ENCODE measurements at regions not wholly inside any gene's neighbourhood (a gene's known extent, or its start where the extent isn't known, plus 50 kb on each side); places are given as distances from the start of the nearest gene placed in this dataset.

DNA sequence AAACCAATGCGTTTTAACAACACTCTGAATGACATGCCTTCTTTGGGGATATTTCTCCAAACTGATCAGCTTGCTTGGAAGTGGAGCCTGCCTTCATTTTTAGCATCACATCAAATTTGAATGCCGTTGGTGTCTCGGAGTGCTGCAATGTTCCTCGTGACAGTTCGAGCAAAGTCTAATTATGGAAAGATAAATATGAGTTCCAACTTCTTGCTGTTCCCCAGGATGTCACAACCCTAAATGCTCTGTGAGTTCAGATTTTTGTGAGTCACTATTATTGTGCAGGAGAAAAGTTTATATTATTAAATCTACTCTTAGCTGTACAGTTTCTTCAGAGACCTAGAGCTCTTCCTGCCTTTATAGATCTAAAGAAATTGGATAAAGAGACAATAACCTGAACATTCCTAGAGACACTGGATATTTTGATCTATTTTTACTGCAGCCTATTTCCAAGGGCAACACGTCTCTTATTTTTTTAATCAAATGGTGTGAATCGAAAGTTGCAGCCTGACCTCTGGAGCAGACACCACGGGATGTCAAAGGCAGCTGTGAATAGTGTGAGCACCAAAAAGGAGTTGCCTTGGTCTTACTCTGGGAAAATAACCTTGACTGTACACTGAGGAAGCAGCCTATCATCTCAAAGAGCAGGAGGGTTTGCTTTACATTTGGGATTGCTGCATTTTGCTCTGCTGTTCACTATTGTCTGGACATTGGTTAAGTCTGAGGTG lies 330.1 kb downstream of the TDRD15 start:
- no peaks in the 10 kb centered on the region for H3K27me3 ChIP-seq (ENCODE audit: insufficient read depth, low read length)
- H2AFZ ChIP-seq (ENCODE audit: low read depth, low read length, poor library complexity, severe bottlenecking): no peak overlapping the region
- ChIA-PET POLR2A (no interaction called here), CTCF (no interaction called here), RAD21 (ENCODE audit: low non-redundant PET in 1 of 2, low total read pairs in 2 of 2, uncharacterized antibody in 2 of 2, unreplicated experiment in 2 of 2) (no interaction called here)
- H3K36me3 ChIP-seq (ENCODE audit: control insufficient read depth in 1 of 2, insufficient read depth in 2 of 2, low read length in 2 of 2): no peaks in the 10 kb centered on the region; a peak in 1 of 4 replicates
- DNase-seq (ENCODE audit: low read depth, low spot score): no peak
- H3K9ac ChIP-seq (ENCODE audit: low read length): no peak overlapping the region
- H3K4me3 ChIP-seq (replicated peaks in 1 of 2; ENCODE audit: low read depth in 1 of 2, low read length in 2 of 2): no peak overlapping the region
- BruUV-seq (replicated peaks): no TSS peak
- no peaks in the 10 kb centered on the region for H3K79me2 ChIP-seq (ENCODE audit: insufficient read depth, low read length)
- no peaks in the 10 kb centered on the region for H4K20me1 ChIP-seq (ENCODE audit: insufficient read depth)
- H3K27ac ChIP-seq (ENCODE audit: low read depth, low read length): no peak overlapping the region
- TF ChIP-seq ELF1 (IDR thresholded peaks at IDR 0.05; ENCODE audit: borderline replicate concordance, low read depth): no peak
- TF ChIP-seq EGR1 (IDR thresholded peaks at IDR 0.05; ENCODE audit: low read depth): no peak
- no peak for TF ChIP-seq MAX (IDR thresholded peaks at IDR 0.05)
- TF ChIP-seq JUND (IDR thresholded peaks at IDR 0.05): no peak
- TF ChIP-seq FOSL1 (IDR thresholded peaks at IDR 0.05; ENCODE audit: low read depth): no peak
- no peak for TF ChIP-seq SIN3A (IDR thresholded peaks at IDR 0.05; ENCODE audit: low read depth)
- no peak for TF ChIP-seq ZNF274 (IDR thresholded peaks at IDR 0.05; ENCODE audit: low read depth, low read length)
- TF ChIP-seq CBX3 (IDR thresholded peaks at IDR 0.05; ENCODE audit: low read depth): no peak
- TF ChIP-seq EZH2 (IDR thresholded peaks at IDR 0.05): no peak
- no peak for TF ChIP-seq EZH2phosphoT487 (IDR thresholded peaks at IDR 0.05; ENCODE audit: borderline replicate concordance)
- no peak for TF ChIP-seq CEBPB (IDR thresholded peaks at IDR 0.05; ENCODE audit: low read depth)
- TF ChIP-seq ATF3 (IDR thresholded peaks at IDR 0.05): no peak
- TF ChIP-seq ZFX (IDR thresholded peaks at IDR 0.05): no peak
- TF ChIP-seq, protein P1, sequence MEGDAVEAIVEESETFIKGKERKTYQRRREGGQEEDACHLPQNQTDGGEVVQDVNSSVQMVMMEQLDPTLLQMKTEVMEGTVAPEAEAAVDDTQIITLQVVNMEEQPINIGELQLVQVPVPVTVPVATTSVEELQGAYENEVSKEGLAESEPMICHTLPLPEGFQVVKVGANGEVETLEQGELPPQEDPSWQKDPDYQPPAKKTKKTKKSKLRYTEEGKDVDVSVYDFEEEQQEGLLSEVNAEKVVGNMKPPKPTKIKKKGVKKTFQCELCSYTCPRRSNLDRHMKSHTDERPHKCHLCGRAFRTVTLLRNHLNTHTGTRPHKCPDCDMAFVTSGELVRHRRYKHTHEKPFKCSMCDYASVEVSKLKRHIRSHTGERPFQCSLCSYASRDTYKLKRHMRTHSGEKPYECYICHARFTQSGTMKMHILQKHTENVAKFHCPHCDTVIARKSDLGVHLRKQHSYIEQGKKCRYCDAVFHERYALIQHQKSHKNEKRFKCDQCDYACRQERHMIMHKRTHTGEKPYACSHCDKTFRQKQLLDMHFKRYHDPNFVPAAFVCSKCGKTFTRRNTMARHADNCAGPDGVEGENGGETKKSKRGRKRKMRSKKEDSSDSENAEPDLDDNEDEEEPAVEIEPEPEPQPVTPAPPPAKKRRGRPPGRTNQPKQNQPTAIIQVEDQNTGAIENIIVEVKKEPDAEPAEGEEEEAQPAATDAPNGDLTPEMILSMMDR (IDR thresholded peaks at IDR 0.05 in 2 of 3, conservative IDR thresholded peaks at IDR 0.05 in 1 of 3; ENCODE audit: borderline replicate concordance in 1 of 3, insufficient read depth in 1 of 3, low read depth in 2 of 3, low read length in 2 of 3): no peak
- TF ChIP-seq SP1 (IDR thresholded peaks at IDR 0.05; ENCODE audit: low read depth): no peak
- no peak for TF ChIP-seq POLR2A (IDR thresholded peaks at IDR 0.05; ENCODE audit: borderline replicate concordance, extremely low read depth, insufficient read depth, insufficient read length)
- TF ChIP-seq YY1 (IDR thresholded peaks at IDR 0.05; ENCODE audit: extremely low read depth, insufficient replicate concordance, low read depth, low read length): no peak
- no peak for ATAC-seq
- H3K9me3 ChIP-seq (ENCODE audit: control insufficient read depth in 1 of 2, insufficient read depth in 1 of 2, low read depth in 1 of 2, low read length in 2 of 2): no peaks in the 10 kb centered on the region; a peak in 1 of 4 replicates
- intact Hi-C loops (cut with micrococcal nuclease): no loop called here
- no peaks in the 10 kb centered on the region for H3K4me1 ChIP-seq (ENCODE audit: control insufficient read depth in 1 of 2, insufficient read depth in 2 of 2, low read length in 2 of 2)
- no peak overlapping the region for H3K4me2 ChIP-seq (ENCODE audit: low read length)
- no peaks in the 10 kb centered on the region for H3K9me2 ChIP-seq (ENCODE audit: insufficient read depth)
